PC-9 (cell line): ENCODE measurements at regions not wholly inside any gene's neighbourhood (a gene's known extent, or its start where the extent isn't known, plus 50 kb on each side); places are given as distances from the start of the nearest gene placed in this dataset.

ENCODE experiments used
- EZH2 ChIP-seq: fragments of 200-600 bp; sonication (generic); IDR thresholded peaks from 2 replicates; pipeline ENCODE4 v1.8.0; 2017; ENCODE audit warnings: antibody characterized with exemption, low read depth
- TF ChIP-seq, protein P1 (sequence below): fragments of 200-600 bp; sonication (generic); conservative IDR thresholded peaks from 2 replicates; pipeline ENCODE4 v1.6.1; 2017; ENCODE audit warnings: mixed run types, antibody characterized with exemption, mild to moderate bottlenecking, moderate library complexity

DNA sequence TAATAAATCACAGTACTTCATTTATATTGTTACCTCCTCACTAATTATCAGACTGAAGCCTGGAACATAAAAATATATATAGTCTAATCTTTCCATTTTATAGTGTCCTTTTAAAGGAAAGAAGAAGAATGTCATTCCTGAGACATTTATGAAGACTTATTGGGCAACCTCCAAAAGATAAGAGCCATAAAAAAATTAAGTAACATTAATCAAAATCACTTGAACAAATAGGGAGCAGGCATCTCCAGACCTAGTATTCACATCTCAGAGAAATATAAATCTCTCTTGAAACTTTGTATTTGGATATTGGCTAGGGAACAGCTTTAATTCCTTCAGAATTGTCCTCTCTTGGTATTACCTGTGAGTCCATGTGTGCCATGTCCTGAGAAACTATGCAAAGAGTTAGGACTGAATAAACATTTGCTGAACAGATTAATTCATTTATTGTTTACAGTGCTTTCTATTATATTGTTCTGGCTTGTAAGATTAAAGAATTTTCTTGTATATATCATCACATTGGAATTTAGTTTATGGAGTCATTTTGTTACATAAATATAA is 530.5 kb upstream of the LRRC4C start:
- TF ChIP-seq, protein P1, sequence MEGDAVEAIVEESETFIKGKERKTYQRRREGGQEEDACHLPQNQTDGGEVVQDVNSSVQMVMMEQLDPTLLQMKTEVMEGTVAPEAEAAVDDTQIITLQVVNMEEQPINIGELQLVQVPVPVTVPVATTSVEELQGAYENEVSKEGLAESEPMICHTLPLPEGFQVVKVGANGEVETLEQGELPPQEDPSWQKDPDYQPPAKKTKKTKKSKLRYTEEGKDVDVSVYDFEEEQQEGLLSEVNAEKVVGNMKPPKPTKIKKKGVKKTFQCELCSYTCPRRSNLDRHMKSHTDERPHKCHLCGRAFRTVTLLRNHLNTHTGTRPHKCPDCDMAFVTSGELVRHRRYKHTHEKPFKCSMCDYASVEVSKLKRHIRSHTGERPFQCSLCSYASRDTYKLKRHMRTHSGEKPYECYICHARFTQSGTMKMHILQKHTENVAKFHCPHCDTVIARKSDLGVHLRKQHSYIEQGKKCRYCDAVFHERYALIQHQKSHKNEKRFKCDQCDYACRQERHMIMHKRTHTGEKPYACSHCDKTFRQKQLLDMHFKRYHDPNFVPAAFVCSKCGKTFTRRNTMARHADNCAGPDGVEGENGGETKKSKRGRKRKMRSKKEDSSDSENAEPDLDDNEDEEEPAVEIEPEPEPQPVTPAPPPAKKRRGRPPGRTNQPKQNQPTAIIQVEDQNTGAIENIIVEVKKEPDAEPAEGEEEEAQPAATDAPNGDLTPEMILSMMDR = no peak
- no peak for TF ChIP-seq EZH2
